Esophagus squamous epithelium (tissue), 5 donors: ENCODE measurements at regions not wholly inside any gene's neighbourhood (a gene's known extent, or its start where the extent isn't known, plus 50 kb on each side); places are given as distances from the start of the nearest gene placed in this dataset.

ENCODE experiments used
- DNase-seq: peaks from one replicate; lab custom pipeline; 2025; lab: John Stamatoyannopoulos, UW
- H3K27ac ChIP-seq, 4 donors: fragments of 200-600 bp; sonication (generic); one replicate each; pipeline ENCODE4 v1.5.1; 2016 to 2019; ENCODE audit warnings: mild to moderate bottlenecking in 1 of 4
- H3K27me3 ChIP-seq, 4 donors: fragments of 200-600 bp; sonication (generic); 1 replicate in 3 of 4; 2 replicates in 1 of 4; pipeline versions ENCODE4 v1.5.1 to v1.6.0; 2017 to 2021; ENCODE audit warnings: antibody characterized with exemption in 1 of 4
- H3K36me3 ChIP-seq, 3 donors: fragments of 200-600 bp; sonication (generic); one replicate each; pipeline ENCODE4 v1.5.1; 2016 to 2019
- H3K4me1 ChIP-seq, 3 donors: fragments of 200-600 bp; sonication (generic); one replicate each; pipeline ENCODE4 v1.5.1; 2017 to 2019
- H3K4me3 ChIP-seq, 4 donors: fragments of 200-600 bp; sonication (generic); 1 replicate in 3 of 4; 2 replicates in 1 of 4; pipeline ENCODE4 v1.5.1; 2016 to 2019; ENCODE audit warnings: mild to moderate bottlenecking in 2 of 4, moderate library complexity in 1 of 4
- H3K9me3 ChIP-seq, 3 donors: fragments of 200-600 bp; sonication (generic); one replicate each; pipeline ENCODE4 v1.5.1; 2016 to 2019
- CTCF ChIP-seq, 6 experiments: fragments of 450-650 bp in 4 of 6; fragments of 200-600 bp in 2 of 6; sonication (generic) in 2 of 6; IDR thresholded peaks; one replicate each; pipeline ENCODE4 v1.5.1; 2016 to 2019; ENCODE audit warnings: antibody characterized with exemption in 6 of 6, mild to moderate bottlenecking in 4 of 6, moderate library complexity in 4 of 6
- POLR2A ChIP-seq, 4 donors: fragments of 450-650 bp; IDR thresholded peaks; one replicate each; pipeline ENCODE4 v1.6.1; 2017; ENCODE audit warnings: antibody characterized with exemption in 4 of 4, mild to moderate bottlenecking in 4 of 4, moderate library complexity in 3 of 4
- WGBS, 2 donors: methylation state at CpG; one replicate each; pipeline ENCODE4 v1.1.5; 2018; 5-methylcytosine and 5-hydroxymethylcytosine counted together
- intact Hi-C: fragments of 100-400 bp; cut with DNase I; formaldehyde crosslinking; loops from one replicate; pipeline ENCODE4 v1.15.0; 2022
- donor health status: DM: yes; HTN: yes; CAD: no.

GRCh38 chr22:44378380-44378779 is 65.6 kb upstream of the SHISAL1 start:
- intact Hi-C loops = no loop called here

GRCh38 chr22:44375451-44375850 is 62.7 kb upstream of the SHISAL1 start:
- no peak overlapping the region for H3K4me3 ChIP-seq
- WGBS, 2 donors = 47 to 53% methylated on average over 1 of the region's 1 CpG
- H3K4me1 ChIP-seq = no peaks in the 10 kb centered on the region
- DNase-seq = no peak
- no peaks in the 10 kb centered on the region for H3K36me3 ChIP-seq
- intact Hi-C loops = no loop called here
- peaks cover 0 to 23% (median 0%) of the 10 kb centered on the region in 4 donors for H3K27me3 ChIP-seq
- no peak overlapping the region for H3K27ac ChIP-seq
- TF ChIP-seq POLR2A (IDR thresholded peaks at IDR 0.05) (no peak), CTCF (IDR thresholded peaks at IDR 0.05) (no peak)
- H3K9me3 ChIP-seq = peaks cover 0 to 26% (median 5%) of the 10 kb centered on the region in 3 donors

More at GRCh38 chr22:44378380-44378779, 65.6 kb upstream of the SHISAL1 start:
- TF ChIP-seq CTCF (IDR thresholded peaks at IDR 0.05) = no peak
- Histone ChIP-seq H3K27me3 (peaks cover 0 to 31% (median 0%) of the 10 kb centered on the region in 4 donors), H3K4me1 (peaks cover 0 to 6% (median 0%) of the 10 kb centered on the region in 3 donors), H3K9me3 (peaks cover 0 to 26% (median 5%) of the 10 kb centered on the region in 3 donors), H3K36me3 (no peaks in the 10 kb centered on the region), H3K27ac (no peak overlapping the region), H3K4me3 (no peak overlapping the region)
- DNase-seq = no peak

DNA sequence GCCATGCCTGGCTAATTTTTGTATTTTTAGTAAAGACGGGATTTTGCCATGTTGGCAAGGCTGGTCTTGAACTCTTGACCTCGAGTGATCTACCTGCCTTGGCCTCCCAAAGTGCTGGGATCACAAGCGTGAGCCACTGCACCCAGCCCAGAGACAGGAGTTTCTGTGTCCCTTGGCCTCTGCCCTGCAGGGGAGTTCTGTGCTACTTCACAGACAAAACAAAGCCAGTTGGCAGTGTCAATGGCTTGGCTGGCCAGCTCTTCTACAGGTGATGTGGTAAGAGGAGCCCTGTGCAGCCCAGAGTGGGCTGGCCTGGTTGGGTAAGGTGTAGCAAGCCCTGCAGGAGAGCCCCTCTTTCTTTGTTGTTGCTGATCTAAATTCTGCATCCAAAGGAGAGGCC is 60.5 kb upstream of the SHISAL1 start:
- TF ChIP-seq CTCF (IDR thresholded peaks at IDR 0.05) (no peak), POLR2A (IDR thresholded peaks at IDR 0.05) (no peak)
- intact Hi-C loops = no loop called here
- peaks cover 0 to 23% (median 0%) of the 10 kb centered on the region in 4 donors for H3K27me3 ChIP-seq
- peaks cover 0 to 22% (median 5%) of the 10 kb centered on the region in 3 donors for H3K9me3 ChIP-seq
- no peaks in the 10 kb centered on the region for H3K36me3 ChIP-seq
- no peak for DNase-seq
- H3K27ac ChIP-seq = no peak overlapping the region
- WGBS, 2 donors = 100% methylated on average over 1 of the region's 3 CpGs
- no peak overlapping the region for H3K4me3 ChIP-seq
- H3K4me1 ChIP-seq = no peaks in the 10 kb centered on the region

GRCh38 chr22:44372611-44373010 is 59.9 kb upstream of the SHISAL1 start:
- no peak for DNase-seq
- intact Hi-C loops = no loop called here
- Histone ChIP-seq H3K27ac (no peak overlapping the region), H3K4me1 (no peaks in the 10 kb centered on the region), H3K9me3 (peaks cover 0 to 17% (median 5%) of the 10 kb centered on the region in 3 donors), H3K36me3 (no peaks in the 10 kb centered on the region), H3K27me3 (peaks cover 0 to 24% (median 0%) of the 10 kb centered on the region in 4 donors), H3K4me3 (no peak overlapping the region)
- 56 to 100% methylated on average over 3 to 4 of the region's 4 CpGs for WGBS, 2 donors
- TF ChIP-seq CTCF (IDR thresholded peaks at IDR 0.05) = no peak
- TF ChIP-seq POLR2A (IDR thresholded peaks at IDR 0.05) = no peak

DNA sequence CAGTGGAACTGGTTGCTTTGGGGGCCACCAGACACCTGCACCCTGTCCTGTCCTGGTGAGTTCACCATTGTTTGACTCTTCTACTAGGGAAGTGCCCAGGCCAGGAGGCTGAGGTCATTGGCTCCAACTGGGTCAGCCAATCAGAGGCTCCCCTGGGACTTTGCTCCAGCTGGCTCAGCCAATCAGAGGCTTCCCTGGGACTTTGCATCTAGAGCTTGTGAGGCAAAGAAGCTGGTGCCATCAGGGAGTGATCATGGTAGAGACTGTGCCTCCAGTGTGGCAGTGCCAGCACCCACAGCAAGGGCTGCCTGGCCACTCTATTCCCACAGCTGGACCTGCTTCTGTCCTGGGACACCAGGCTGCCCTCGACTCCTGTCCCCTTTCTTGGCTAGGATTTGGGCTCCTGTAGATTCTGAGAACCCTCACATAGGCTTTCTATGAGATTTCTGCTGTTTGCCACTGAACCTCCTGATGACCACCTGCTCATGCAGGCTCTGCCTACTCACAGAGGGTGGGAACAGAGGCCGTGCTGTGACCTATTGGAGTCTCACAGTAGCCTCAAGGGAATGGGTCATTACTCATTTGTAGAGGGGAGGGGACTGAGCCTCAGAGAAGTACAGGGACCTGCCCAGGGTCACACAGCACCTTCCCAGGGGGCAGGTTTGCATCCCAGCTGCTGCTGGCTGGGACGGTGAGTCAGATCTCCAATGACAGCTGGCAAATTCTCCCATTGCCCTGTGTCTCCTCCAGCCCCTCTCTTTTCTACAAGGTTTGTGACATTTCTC is 59.2 kb upstream of the SHISAL1 start:
- no peaks in the 10 kb centered on the region for H3K36me3 ChIP-seq
- DNase-seq = no peak
- H3K27me3 ChIP-seq = peaks cover 0 to 25% (median 0%) of the 10 kb centered on the region in 4 donors
- peaks cover 0 to 17% (median 5%) of the 10 kb centered on the region in 3 donors for H3K9me3 ChIP-seq
- H3K4me3 ChIP-seq = no peak overlapping the region
- no peak overlapping the region for H3K27ac ChIP-seq
- TF ChIP-seq POLR2A (IDR thresholded peaks at IDR 0.05) (no peak), CTCF (IDR thresholded peaks at IDR 0.05) (no peak)
- intact Hi-C loops = no loop called here
- 70 to 80% methylated on average over 1 to 2 of the region's 3 CpGs for WGBS, 2 donors
- no peaks in the 10 kb centered on the region for H3K4me1 ChIP-seq
